ENCODE measurements at regions not wholly inside any gene's neighbourhood (a gene's known extent, or its start where the extent isn't known, plus 50 kb on each side); places are given as distances from the start of the nearest gene placed in this dataset.
"Not testable (repeated sequence)": the region's sequence is repeated elsewhere in the genome, so short reads cannot be mapped to it uniquely, and the experiment has no call there.

DNA sequence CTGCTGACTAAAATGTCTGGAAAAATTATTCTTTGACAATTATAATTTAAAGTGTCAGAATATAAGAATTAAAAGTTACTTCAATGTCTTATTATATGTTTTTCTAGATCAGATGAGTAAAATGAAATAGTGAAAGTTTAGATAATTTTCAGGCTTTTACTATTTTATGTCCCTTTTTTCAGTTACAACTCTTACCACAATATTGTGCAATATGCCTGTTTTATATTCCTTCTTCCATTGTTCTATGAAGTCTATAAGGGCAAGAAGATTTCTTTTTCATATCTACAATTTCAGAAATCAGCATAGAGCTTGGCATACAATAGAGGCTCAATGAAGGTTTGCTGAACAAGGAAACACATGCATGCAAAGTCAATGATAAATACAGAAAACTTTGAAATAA lies 401.2 kb upstream of the HTR1E start:
- Mint-ChIP-seq H3K27me3 (no peaks in the 10 kb centered on the region), H3K9me3 (peaks cover 7 to 9% of the 10 kb centered on the region in 2 donors), H3K36me3 (ENCODE audit: insufficient read depth) (no peaks in the 10 kb centered on the region), H3K4me3 (no peak overlapping the region), H3K27ac (no peak overlapping the region), H3K4me1 (ENCODE audit: low read depth in 2 of 2) (no peaks in the 10 kb centered on the region)
- no peak for ATAC-seq (replicated peaks)
- no peak for DNase-seq

DNA sequence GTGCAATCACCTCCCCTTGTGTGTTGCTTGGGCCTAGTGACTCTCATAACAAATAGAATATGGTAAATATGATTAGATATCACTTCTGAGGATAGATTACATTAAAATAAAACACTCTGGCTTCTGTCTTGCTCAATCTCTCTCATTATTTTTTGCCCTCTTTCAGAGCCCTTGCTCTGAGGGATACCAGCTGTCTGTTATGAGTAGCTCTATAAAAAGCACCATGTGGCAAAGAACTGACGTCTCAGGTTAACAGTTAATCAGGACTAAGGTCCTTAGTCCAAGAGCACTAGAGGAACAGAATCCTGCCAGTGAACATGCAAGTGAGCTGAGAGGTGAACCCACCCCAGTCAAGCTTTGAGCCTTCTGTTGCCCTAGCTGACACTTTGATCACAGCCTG lies 402.2 kb upstream of the HTR1E start:
- Mint-ChIP-seq H3K27ac (no peak overlapping the region), H3K4me3 (no peak overlapping the region), H3K36me3 (ENCODE audit: insufficient read depth) (no peaks in the 10 kb centered on the region), H3K27me3 (no peaks in the 10 kb centered on the region), H3K9me3 (peaks cover under 1 to 9% of the 10 kb centered on the region in 2 donors), H3K4me1 (ENCODE audit: low read depth in 2 of 2) (no peaks in the 10 kb centered on the region)
- ATAC-seq (replicated peaks) = no peak
- DNase-seq = no peak

DNA sequence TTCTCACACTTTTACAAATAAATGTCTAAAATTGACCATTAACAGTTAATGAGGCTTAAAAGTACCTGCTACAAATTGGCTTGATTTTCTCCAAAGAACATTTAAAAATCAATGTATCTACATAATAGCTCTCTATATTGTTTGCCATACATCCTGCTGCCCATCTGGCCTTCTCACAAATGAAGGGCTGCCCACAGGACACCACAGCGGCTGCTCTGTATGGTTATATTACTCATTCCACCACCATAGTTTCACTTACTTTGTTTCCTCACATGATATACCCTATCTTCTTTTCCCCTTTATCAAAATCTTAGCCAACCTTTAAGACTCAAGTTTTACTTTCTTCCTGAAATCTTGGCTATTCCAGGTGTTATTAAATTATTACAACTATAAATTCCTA lies 407.7 kb upstream of the HTR1E start:
- Mint-ChIP-seq H3K9me3 (peaks cover 10 to 11% of the 10 kb centered on the region in 2 donors), H3K27ac (no peak overlapping the region), H3K4me3 (no peak overlapping the region), H3K27me3 (no peaks in the 10 kb centered on the region), H3K4me1 (ENCODE audit: low read depth in 2 of 2) (no peaks in the 10 kb centered on the region), H3K36me3 (ENCODE audit: insufficient read depth) (no peaks in the 10 kb centered on the region)
- DNase-seq (no peak), ATAC-seq (replicated peaks) (no peak)

DNA sequence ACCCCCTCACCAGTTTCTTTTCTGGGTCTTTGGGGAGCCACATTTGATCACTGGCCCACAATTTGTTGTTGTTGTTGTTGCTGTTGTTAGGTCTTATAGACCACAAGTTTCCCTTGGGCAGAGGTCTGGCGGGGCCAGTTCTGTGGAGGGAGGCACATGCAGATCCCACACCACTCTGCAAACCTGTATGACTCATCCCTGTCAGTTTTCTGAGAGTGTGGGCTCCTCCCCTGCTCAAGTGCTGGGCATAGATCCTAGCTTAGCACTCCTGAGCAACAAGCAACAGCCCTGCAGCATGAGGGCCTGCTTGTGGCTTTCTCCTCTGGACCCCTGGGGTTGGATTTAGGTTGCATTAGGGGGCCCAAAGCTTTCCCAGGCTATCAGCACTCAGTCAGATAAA lies 411.1 kb upstream of the HTR1E start:
- Mint-ChIP-seq H3K4me1 (ENCODE audit: low read depth in 2 of 2) (no peaks in the 10 kb centered on the region), H3K27ac (no peak overlapping the region), H3K4me3 (no peak overlapping the region), H3K9me3 (peaks cover 10 to 14% of the 10 kb centered on the region in 2 donors), H3K27me3 (no peaks in the 10 kb centered on the region), H3K36me3 (ENCODE audit: insufficient read depth) (no peaks in the 10 kb centered on the region)
- ATAC-seq (replicated peaks) (no peak), DNase-seq (no peak)

DNA sequence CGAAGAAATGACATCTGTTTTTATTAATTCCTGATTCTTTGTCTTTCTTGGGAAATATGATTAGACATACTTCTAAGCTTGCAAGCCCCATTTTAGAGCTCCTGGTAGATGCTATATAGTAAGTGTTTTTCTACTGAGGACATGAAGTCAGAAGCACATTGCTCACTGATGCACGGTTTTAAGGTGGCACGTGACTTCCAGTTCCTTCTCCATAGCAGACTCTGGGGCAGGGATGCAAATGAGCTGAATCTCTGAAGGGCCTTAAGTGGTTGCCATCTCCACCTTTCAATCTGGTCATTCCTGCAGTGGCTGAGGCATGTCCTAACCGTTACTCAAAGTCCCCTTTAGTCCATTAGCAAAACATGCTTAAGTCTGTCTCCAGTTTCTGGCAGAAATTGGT lies 421.2 kb upstream of the HTR1E start:
- peaks cover 0 to 3% of the 10 kb centered on the region in 2 donors for H3K9me3 Mint-ChIP-seq
- H3K27me3 Mint-ChIP-seq = no peaks in the 10 kb centered on the region
- H3K4me1 Mint-ChIP-seq (ENCODE audit: low read depth in 2 of 2) = no peaks in the 10 kb centered on the region
- H3K36me3 Mint-ChIP-seq (ENCODE audit: insufficient read depth) = no peaks in the 10 kb centered on the region
- H3K27ac Mint-ChIP-seq = no peak overlapping the region
- ATAC-seq (replicated peaks) = no peak
- no peak overlapping the region for H3K4me3 Mint-ChIP-seq
- DNase-seq = no peak

DNA sequence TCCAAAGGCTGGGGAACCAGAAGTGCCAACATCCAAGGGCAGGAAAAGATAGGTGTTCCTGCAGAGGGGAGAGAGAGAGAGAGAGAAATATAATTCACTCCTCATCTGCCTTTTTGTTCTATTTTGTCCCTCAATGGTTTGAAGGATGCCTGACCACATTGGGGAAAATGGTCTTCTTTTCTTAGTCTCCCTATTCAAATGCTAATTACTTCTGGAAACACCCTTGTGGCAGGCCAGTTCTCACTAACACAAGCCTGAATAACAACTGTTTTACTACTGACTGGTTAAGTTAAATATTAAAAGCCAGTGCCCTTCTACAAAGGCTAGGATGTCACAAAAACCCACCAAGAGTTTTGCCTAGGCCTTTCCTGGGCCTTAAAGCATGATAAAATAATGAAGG lies 425.4 kb upstream of the HTR1E start:
- Mint-ChIP-seq H3K4me1 (ENCODE audit: low read depth in 2 of 2) (no peaks in the 10 kb centered on the region), H3K27me3 (no peaks in the 10 kb centered on the region), H3K27ac (no peak overlapping the region), H3K4me3 (no peak overlapping the region), H3K36me3 (ENCODE audit: insufficient read depth) (no peaks in the 10 kb centered on the region), H3K9me3 (peaks cover 2 to 8% of the 10 kb centered on the region in 2 donors)
- ATAC-seq (replicated peaks) (no peak), DNase-seq (no peak)

DNA sequence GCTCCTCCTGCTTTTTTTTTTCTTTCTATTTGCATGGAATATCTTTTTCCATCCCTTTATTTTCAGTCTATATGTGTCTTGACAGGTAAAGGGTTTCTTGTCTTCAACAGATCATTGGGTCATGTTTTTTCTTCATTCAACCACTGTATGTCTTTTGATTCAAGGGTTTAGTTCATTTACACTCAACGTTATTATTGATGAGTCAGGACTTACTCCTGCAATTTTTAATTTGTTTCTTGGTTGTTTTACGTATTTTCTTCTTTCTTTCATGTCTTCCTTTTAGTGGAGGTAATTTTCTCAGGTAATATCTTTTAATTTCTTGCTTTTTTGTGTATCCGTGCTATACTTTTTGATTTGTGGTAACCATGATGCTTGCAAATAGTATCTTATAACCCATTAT lies 429.1 kb upstream of the HTR1E start:
- Mint-ChIP-seq H3K27ac (no peak overlapping the region), H3K27me3 (no peaks in the 10 kb centered on the region), H3K4me3 (no peak overlapping the region), H3K36me3 (ENCODE audit: insufficient read depth) (no peaks in the 10 kb centered on the region), H3K4me1 (ENCODE audit: low read depth in 2 of 2) (no peaks in the 10 kb centered on the region), H3K9me3 (peaks cover 3 to 8% of the 10 kb centered on the region in 2 donors)
- DNase-seq (no peak), ATAC-seq (replicated peaks) (no peak)

DNA sequence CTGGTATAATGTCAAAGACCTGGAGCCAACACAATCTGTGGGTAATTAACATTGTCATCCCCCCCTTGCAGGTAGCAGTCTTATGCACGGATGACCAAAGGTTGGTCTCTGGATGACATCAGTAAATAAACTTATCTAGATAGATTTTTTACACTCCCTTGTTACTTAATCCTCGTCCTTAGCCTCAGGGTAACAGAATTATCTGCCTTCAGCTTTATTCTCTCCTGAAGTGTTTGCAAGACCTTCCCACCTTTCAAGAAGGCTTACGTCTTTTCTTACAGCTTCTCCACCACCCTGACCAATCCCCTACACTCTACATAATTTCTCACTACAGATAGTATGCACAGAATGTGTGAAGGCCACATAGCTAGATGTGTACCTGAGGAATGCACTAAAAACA lies 434.8 kb upstream of the HTR1E start:
- Mint-ChIP-seq H3K27ac (no peak overlapping the region), H3K4me1 (ENCODE audit: low read depth in 2 of 2) (no peaks in the 10 kb centered on the region), H3K36me3 (ENCODE audit: insufficient read depth) (no peaks in the 10 kb centered on the region), H3K4me3 (no peak overlapping the region), H3K9me3 (peaks cover 7 to 14% of the 10 kb centered on the region in 2 donors), H3K27me3 (no peaks in the 10 kb centered on the region)
- DNase-seq = no peak
- ATAC-seq (replicated peaks) = no peak

DNA sequence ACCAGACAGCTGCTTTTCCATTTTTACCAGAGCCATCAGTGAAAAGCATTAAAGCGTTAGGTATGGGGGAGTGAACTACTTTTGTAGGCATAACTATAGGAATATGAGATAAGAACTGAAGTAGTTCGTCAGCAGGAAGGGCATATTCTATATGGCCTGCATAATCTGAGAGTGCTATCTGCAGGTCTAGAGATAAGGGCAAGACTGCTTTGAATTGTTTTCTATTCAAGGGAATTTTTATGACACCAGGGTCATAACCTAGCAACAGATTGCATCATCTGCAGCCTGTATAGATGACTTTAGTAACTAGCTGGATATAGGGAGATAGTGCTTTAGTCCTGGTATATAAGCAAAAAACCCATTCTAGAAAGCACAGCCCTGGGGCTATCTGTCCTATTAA lies 437.3 kb upstream of the HTR1E start:
- Mint-ChIP-seq H3K4me1 (ENCODE audit: low read depth in 2 of 2) (no peaks in the 10 kb centered on the region), H3K9me3 (peaks cover 4 to 22% of the 10 kb centered on the region in 2 donors), H3K36me3 (ENCODE audit: insufficient read depth) (no peaks in the 10 kb centered on the region), H3K27ac (no peak overlapping the region), H3K4me3 (no peak overlapping the region), H3K27me3 (no peaks in the 10 kb centered on the region)
- ATAC-seq (replicated peaks) (no peak), DNase-seq (no peak)

DNA sequence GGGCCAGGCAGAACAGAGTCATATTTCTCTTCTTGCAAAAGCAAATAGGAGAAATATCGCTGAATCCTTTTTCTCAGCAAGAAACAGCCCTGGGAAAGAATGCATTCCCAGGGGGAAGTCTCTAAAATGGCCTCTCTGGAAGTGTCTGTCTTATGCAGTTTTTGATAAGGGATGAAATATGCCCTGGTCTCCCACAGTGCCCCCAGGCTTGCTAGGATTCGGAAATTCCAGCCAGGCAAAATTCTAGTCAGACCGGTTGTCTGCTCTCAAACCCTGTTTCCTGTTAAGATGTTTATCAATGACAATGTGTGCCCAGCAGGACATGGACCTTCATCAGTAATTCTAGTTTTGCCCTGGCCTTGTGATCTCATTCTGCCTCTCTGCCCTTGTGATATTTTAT lies 448.3 kb upstream of the HTR1E start:
- peaks cover 5 to 17% of the 10 kb centered on the region in 2 donors for H3K9me3 Mint-ChIP-seq
- DNase-seq; H3K4me1 Mint-ChIP-seq (ENCODE audit: low read depth in 2 of 2); H3K4me3 Mint-ChIP-seq; H3K36me3 Mint-ChIP-seq (ENCODE audit: insufficient read depth); ATAC-seq (replicated peaks); H3K27ac Mint-ChIP-seq; H3K27me3 Mint-ChIP-seq: not testable (repeated sequence)

DNA sequence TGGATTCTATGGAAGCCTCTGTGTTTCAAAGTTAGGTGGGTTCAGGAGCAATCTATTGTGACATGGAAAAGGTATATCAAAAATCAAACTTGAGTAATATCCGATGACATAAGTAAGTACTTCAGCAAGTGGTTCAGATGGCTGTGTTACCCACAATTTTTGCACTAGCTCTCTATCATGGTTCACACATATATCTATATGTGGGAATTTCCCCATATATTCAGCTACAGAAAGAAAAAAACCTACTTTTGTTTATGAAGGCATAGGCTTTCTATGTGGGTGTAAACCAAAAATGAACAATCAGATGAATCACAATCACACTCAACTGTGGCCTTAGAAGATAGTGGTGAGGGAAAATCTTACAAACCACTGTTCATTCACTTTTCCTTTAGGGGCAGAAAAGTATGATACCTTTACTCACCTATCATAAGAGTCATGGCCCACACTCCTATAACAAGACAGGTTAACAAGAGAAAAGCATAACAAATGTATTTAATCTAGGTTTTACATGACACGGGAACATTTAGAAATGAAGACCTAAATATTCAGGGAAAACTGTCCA lies 449.6 kb upstream of the HTR1E start:
- no peak for ATAC-seq (replicated peaks)

DNA sequence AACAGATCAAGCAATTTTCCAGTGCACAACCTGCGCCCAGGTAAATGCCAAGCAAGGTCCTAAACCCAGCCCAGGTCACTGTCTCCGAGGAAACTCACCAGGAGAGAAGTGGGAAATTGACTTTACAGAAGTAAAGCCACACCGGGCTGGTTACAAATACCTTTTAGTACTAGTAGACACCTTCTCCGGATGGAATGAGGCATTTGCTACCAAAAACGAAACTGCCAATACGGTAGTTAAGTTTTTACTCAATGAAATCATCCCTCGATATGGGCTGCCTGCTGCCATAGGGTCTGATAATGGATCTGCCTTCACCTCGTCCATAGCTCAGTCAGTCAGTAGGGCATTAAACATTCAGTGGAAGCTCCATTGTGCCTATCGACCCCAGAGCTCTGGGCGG lies 459.0 kb upstream of the HTR1E start:
- H3K4me1 Mint-ChIP-seq (ENCODE audit: low read depth in 2 of 2); H3K27ac Mint-ChIP-seq; H3K36me3 Mint-ChIP-seq (ENCODE audit: insufficient read depth); DNase-seq; H3K4me3 Mint-ChIP-seq; H3K27me3 Mint-ChIP-seq; ATAC-seq (replicated peaks): not testable (repeated sequence)
- H3K9me3 Mint-ChIP-seq = peaks cover 9 to 14% of the 10 kb centered on the region in 2 donors

More for the DNA sequence above, 449.6 kb upstream of the HTR1E start:
- no peak for DNase-seq
- no peak overlapping the region for H3K4me3 Mint-ChIP-seq
- no peaks in the 10 kb centered on the region for H3K36me3 Mint-ChIP-seq (ENCODE audit: insufficient read depth)
- peaks cover 5 to 17% of the 10 kb centered on the region in 2 donors for H3K9me3 Mint-ChIP-seq
- H3K27me3 Mint-ChIP-seq = no peaks in the 10 kb centered on the region
- H3K4me1 Mint-ChIP-seq (ENCODE audit: low read depth in 2 of 2) = no peaks in the 10 kb centered on the region
- no peak overlapping the region for H3K27ac Mint-ChIP-seq

DNA sequence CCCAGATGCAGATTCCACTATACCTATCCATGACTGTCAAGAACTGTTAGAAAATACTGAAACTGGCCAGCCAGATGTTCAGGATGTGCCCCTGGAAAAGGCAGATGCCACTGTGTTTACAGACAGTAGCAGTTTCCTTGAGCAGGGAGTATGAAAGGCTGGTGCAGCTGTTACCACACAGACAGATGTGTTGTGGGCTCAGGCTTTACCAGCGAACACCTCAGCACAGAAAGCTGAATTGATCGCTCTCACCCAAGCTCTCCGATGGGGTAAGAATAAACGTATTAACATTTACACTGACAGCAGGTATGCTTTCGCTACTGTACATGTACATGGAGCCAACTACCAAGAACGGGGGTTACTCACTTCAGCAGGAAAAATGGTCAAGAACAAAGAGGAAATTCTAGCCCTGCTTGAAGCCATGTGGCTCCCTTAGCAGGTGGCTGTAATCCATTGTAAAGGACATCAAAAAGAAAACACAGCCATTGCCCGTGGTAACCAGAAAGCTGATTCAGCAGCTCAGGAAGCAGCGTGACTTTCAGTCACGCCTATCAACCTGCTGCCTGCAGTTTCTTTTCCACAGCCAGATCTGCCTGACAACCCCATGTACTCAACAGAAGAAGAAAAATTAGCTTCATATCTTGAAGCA lies 459.7 kb upstream of the HTR1E start:
- Mint-ChIP-seq H3K9me3 (peaks cover 9 to 15% of the 10 kb centered on the region in 2 donors), H3K36me3 (ENCODE audit: insufficient read depth) (peaks cover 2% of the 10 kb centered on the region)
- ATAC-seq (replicated peaks) = no peak

DNA sequence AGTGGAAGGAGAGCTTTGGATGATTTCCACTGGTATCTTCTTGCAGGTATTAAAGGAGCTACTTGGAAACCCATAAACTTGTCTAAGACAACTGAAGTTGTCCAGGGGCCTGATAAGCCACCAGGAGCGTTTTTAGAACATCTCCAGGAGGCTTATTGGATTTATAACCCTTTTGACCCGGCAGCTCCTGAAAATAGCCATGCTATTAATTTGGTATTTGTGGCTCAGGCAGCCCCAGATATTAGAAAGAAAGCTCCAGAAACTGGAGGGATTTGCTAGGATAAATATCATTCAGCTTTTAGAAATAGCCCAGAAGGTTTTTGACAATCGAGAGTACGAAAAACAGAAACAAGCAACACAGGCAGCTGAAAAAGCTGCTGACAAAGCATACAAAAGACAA lies 461.0 kb upstream of the HTR1E start:
- DNase-seq (no peak), ATAC-seq (replicated peaks) (no peak)
- H3K4me3 Mint-ChIP-seq = no peak overlapping the region
- H3K27ac Mint-ChIP-seq = no peak overlapping the region
- peaks cover 9 to 20% of the 10 kb centered on the region in 2 donors for H3K9me3 Mint-ChIP-seq
- H3K36me3 Mint-ChIP-seq (ENCODE audit: insufficient read depth) = peaks cover 2% of the 10 kb centered on the region
- no peaks in the 10 kb centered on the region for H3K27me3 Mint-ChIP-seq
- no peaks in the 10 kb centered on the region for H3K4me1 Mint-ChIP-seq (ENCODE audit: low read depth in 2 of 2)

More for the DNA sequence above, 459.7 kb upstream of the HTR1E start:
- H3K27ac Mint-ChIP-seq = no peak overlapping the region
- no peak for DNase-seq
- H3K27me3 Mint-ChIP-seq = no peaks in the 10 kb centered on the region
- H3K4me3 Mint-ChIP-seq = no peak overlapping the region
- H3K4me1 Mint-ChIP-seq (ENCODE audit: low read depth in 2 of 2) = no peaks in the 10 kb centered on the region
